Activated CD8-positive, alpha-beta T cell treated with anti-CD3 and anti-CD28 coated beads for 36 hours (primary cell): ENCODE measurements at regions not wholly inside any gene's neighbourhood (a gene's known extent, or its start where the extent isn't known, plus 50 kb on each side); places are given as distances from the start of the nearest gene placed in this dataset.
"Not testable (repeated sequence)": the region's sequence is repeated elsewhere in the genome, so short reads cannot be mapped to it uniquely, and the experiment has no call there.

ENCODE experiments used
- ATAC-seq: fragments of 200-7000 bp; cut with Tn5 transposase; one replicate; pipeline ENCODE4 v1.10.0; 2021; ENCODE audit warnings: mild to moderate bottlenecking, moderate library complexity
- CTCF ChIA-PET: fragments of 350-600 bp; sonication (Branson Sonifier 250); formaldehyde crosslinking; loops from one replicate; lab custom pipeline; 2021; ENCODE audit warnings: antibody characterized with exemption; lab: Charles Lee
- POLR2A ChIA-PET: fragments of 350-600 bp; sonication (Branson Sonifier 250); formaldehyde crosslinking; loops from one replicate; lab custom pipeline; 2021; ENCODE audit warnings: antibody characterized with exemption; lab: Charles Lee
- DNase-seq: peaks from one replicate; pipeline ENCODE4 v3.0.0-alpha.2; 2020
- H3K27ac Mint-ChIP-seq: one replicate; pipeline ENCODE4 v1.8.0; 2021; ENCODE audit warnings: mild to moderate bottlenecking, mixed read lengths
- H3K27me3 Mint-ChIP-seq: one replicate; pipeline ENCODE4 v1.8.0; 2021; ENCODE audit warnings: mixed read lengths
- H3K36me3 Mint-ChIP-seq: one replicate; pipeline ENCODE4 v1.8.0; 2021; ENCODE audit warnings: low read depth, mixed read lengths
- H3K4me1 Mint-ChIP-seq: one replicate; pipeline ENCODE4 v1.8.0; 2021; ENCODE audit warnings: low read depth, mixed read lengths
- H3K4me3 Mint-ChIP-seq: one replicate; pipeline ENCODE4 v1.8.0; 2021; ENCODE audit warnings: mild to moderate bottlenecking, moderate library complexity, mixed read lengths
- H3K9me3 Mint-ChIP-seq: one replicate; pipeline ENCODE4 v1.8.0; 2021; ENCODE audit warnings: mixed read lengths
- CTCF ChIP-seq: fragments of 200-600 bp; IDR thresholded peaks from one replicate; pipeline ENCODE4 v1.8.0; 2022; ENCODE audit warnings: antibody characterized with exemption, mild to moderate bottlenecking
- intact Hi-C: fragments of 100-400 bp; cut with micrococcal nuclease; formaldehyde crosslinking; loops from one replicate; pipeline ENCODE4 v1.10.0; 2022

DNA sequence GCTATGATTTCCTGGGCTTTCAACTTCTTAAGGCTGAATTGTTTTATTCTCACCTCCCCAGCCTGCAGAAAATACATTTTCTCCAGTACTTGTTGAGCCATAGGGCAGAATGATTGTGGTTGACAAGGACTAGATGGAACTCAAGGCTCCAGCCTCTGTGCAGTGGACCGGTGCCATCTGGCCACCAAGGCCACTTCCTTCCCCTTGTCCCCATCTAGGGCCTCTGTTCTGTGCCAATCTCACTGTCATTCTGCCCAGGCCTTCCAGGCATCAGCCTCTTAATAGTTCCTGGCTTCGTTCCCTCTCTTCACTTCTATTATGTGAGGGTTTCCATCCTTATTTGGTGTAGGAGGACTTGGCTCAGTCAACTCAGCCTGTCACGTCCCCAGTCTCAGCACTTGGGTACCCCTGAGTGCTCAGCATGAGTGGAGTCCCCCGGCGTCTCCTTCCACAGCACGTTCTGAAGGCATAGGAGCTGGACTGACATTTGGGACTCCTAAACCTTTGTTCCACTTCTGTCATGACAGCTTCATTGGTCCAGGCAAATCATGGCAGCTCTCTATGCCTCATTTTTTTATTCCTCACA is 4221.0 kb upstream of the OR11H1 start:
- POLR2A ChIA-PET, intact Hi-C loops, ATAC-seq, H3K36me3 Mint-ChIP-seq, H3K4me1 Mint-ChIP-seq, H3K27ac Mint-ChIP-seq, H3K4me3 Mint-ChIP-seq, H3K27me3 Mint-ChIP-seq, CTCF ChIA-PET, DNase-seq: not testable (repeated sequence)
- H3K9me3 Mint-ChIP-seq = peaks cover 45% of the 10 kb centered on the region

- CTCF ChIA-PET = no interaction called here
- POLR2A ChIA-PET = no interaction called here
- Mint-ChIP-seq H3K9me3 (peaks cover 38% of the 10 kb centered on the region), H3K27ac (no peak overlapping the region), H3K27me3 (no peaks in the 10 kb centered on the region), H3K36me3 (no peaks in the 10 kb centered on the region), H3K4me1 (no peaks in the 10 kb centered on the region), H3K4me3 (no peak overlapping the region)
- intact Hi-C loops = no loop called here
- ATAC-seq (no peak), DNase-seq (no peak)
- no peak for TF ChIP-seq CTCF
Measured at GRCh38 chr22:11307998-11308397, 4220.0 kb upstream of the OR11H1 start.

DNA sequence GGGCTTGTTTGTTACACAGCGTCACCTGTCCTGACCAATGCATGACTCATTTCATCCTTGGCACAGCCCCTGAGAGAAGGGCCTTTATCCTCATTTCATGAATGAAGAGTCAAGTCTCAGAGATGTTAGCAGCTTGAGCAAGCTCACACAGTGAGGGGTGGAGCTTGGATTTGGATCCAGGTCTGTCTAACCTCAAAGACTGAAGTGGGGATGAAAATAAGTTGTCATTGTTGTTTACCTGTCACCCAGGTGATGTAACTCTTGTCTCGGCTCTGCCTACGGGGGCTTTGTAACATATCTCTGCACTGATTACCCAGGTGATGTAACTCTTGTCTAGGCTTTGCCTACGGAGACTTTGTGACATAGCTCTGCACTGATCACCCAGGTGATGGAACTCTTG is 4218.2 kb upstream of the OR11H1 start:
- peaks cover 38% of the 10 kb centered on the region for H3K9me3 Mint-ChIP-seq
- H3K27ac Mint-ChIP-seq, ATAC-seq, H3K27me3 Mint-ChIP-seq, H3K4me1 Mint-ChIP-seq, H3K36me3 Mint-ChIP-seq, intact Hi-C loops, CTCF ChIA-PET, POLR2A ChIA-PET, DNase-seq, H3K4me3 Mint-ChIP-seq: not testable (repeated sequence)

DNA sequence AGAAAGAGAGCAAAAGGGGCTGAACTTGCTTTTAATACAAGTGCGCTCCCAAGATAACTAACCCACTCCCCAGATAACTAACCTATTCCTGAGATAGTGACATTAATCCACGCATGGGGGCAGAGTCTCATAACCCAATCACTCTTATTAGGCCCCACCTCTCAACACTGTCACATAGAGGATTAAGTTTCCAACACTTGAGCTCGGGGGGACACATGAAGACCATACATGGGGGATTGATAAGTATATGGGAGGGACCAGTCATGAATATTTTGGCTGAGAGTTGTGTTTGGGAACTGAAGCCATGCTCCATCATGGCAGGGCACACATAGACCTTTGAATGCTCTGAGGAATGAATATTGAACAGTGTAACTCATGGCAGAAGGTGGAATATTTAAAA is 4217.3 kb upstream of the OR11H1 start:
- ATAC-seq, H3K36me3 Mint-ChIP-seq, H3K4me3 Mint-ChIP-seq, intact Hi-C loops, POLR2A ChIA-PET, CTCF ChIA-PET, H3K4me1 Mint-ChIP-seq, DNase-seq, H3K27ac Mint-ChIP-seq, H3K27me3 Mint-ChIP-seq: not testable (repeated sequence)
- peaks cover 34% of the 10 kb centered on the region for H3K9me3 Mint-ChIP-seq

DNA sequence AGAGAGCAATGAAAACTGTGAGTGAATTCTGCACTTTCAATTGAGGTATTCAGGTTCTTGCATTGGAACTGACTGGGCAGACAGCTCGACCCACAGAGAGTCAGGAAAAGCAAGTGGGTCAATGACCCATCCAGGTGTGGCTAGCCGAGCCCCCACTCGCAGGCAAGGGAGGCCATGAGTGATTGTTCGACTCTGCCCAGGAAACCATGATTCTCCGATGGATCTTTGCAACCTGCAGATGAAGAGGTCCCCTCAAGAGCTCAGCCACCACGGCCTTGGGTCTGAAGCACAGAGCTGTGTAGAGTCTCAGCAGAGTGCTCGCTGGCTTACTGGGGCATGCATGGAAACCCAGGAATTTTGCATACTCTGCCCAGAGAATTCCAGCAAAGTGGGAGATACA is 4215.4 kb upstream of the OR11H1 start:
- H3K27ac Mint-ChIP-seq, DNase-seq, intact Hi-C loops, H3K4me3 Mint-ChIP-seq, ATAC-seq, POLR2A ChIA-PET, H3K27me3 Mint-ChIP-seq, CTCF ChIA-PET, H3K36me3 Mint-ChIP-seq, H3K4me1 Mint-ChIP-seq: not testable (repeated sequence)
- peaks cover 25% of the 10 kb centered on the region for H3K9me3 Mint-ChIP-seq

- ATAC-seq, DNase-seq, H3K36me3 Mint-ChIP-seq, H3K4me3 Mint-ChIP-seq, intact Hi-C loops, H3K4me1 Mint-ChIP-seq, H3K27ac Mint-ChIP-seq, CTCF ChIA-PET, POLR2A ChIA-PET, H3K27me3 Mint-ChIP-seq: not testable (repeated sequence)
- peaks cover 22% of the 10 kb centered on the region for H3K9me3 Mint-ChIP-seq
Measured at GRCh38 chr22:11313040-11313759, 4214.8 kb upstream of the OR11H1 start.

DNA sequence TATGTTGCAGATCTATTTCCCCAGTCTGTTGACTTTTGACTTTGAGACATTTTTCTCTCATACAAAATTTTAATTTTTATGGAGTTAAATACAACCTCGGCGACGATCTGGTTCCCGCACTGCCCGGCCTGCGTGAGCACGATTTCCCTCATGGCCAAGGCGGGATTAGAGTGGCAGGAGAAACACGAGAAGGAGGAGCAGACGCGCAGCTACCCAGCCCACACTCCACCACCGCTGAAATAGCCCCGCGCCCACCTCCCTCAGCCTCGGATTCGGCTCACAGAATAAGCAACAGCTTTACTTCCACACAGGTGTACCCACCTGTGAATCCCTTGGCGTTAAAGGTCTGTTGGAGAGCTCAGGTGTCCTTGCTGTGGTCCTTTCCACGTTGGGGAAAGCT is 4209.4 kb upstream of the OR11H1 start:
- H3K4me3 Mint-ChIP-seq, POLR2A ChIA-PET, H3K27ac Mint-ChIP-seq, H3K4me1 Mint-ChIP-seq, intact Hi-C loops, H3K36me3 Mint-ChIP-seq, ATAC-seq, DNase-seq, H3K27me3 Mint-ChIP-seq, CTCF ChIA-PET: not testable (repeated sequence)
- H3K9me3 Mint-ChIP-seq = peaks cover 14% of the 10 kb centered on the region

GRCh38 chr22:11324439-11325037 is 4203.5 kb upstream of the OR11H1 start:
- H3K9me3 Mint-ChIP-seq = peaks cover 24% of the 10 kb centered on the region
- POLR2A ChIA-PET, H3K36me3 Mint-ChIP-seq, H3K27ac Mint-ChIP-seq, H3K27me3 Mint-ChIP-seq, H3K4me3 Mint-ChIP-seq, intact Hi-C loops, ATAC-seq, CTCF ChIA-PET, H3K4me1 Mint-ChIP-seq, DNase-seq: not testable (repeated sequence)
